HUES48 (cell line): ENCODE measurements at regions not wholly inside any gene's neighbourhood (a gene's known extent, or its start where the extent isn't known, plus 50 kb on each side); places are given as distances from the start of the nearest gene placed in this dataset.

Source experiments
- H3K27ac ChIP-seq: one replicate; pipeline ENCODE4 v1.7.0; 2013; ENCODE audit warnings: low read depth, low read length, inconsistent platforms
- H3K27me3 ChIP-seq: 2 replicates; pipeline ENCODE4 v1.6.1; 2013; ENCODE audit warnings: mild to moderate bottlenecking, low read length; ENCODE audit not compliant: control insufficient read depth, insufficient read depth
- H3K36me3 ChIP-seq: 2 replicates; pipeline ENCODE4 v1.6.1; 2013; ENCODE audit warnings: low read length; ENCODE audit not compliant: control insufficient read depth, insufficient read depth
- H3K4me1 ChIP-seq: 2 replicates; pipeline ENCODE4 v1.6.1; 2013; ENCODE audit warnings: mild to moderate bottlenecking, low read length; ENCODE audit not compliant: control insufficient read depth, insufficient read depth
- H3K4me3 ChIP-seq: 2 replicates; pipeline ENCODE4 v1.5.1; 2013; ENCODE audit warnings: mild to moderate bottlenecking, low read depth, low read length
- H3K9ac ChIP-seq: 2 replicates; pipeline ENCODE4 v1.6.1; 2013; ENCODE audit warnings: mild to moderate bottlenecking, low read depth, low read length, moderate library complexity
- H3K9me3 ChIP-seq: 2 replicates; pipeline ENCODE4 v1.6.1; 2013; ENCODE audit warnings: low read length; ENCODE audit not compliant: control insufficient read depth, insufficient read depth

- H3K9ac ChIP-seq = no peak overlapping the region
- no peaks in the 10 kb centered on the region for H3K27me3 ChIP-seq
- H3K27ac ChIP-seq = no peak overlapping the region
- H3K9me3 ChIP-seq = no peaks in the 10 kb centered on the region
- no peak overlapping the region for H3K4me3 ChIP-seq
- 0 out of 2 replicates have a peak, but pooled peaks cover 6% of the 10 kb centered on the region for H3K4me1 ChIP-seq
- H3K36me3 ChIP-seq = no peaks in the 10 kb centered on the region
These were observed 73.9 kb downstream of the LSM3 start for GRCh38 chr3:14252321-14253021.

DNA sequence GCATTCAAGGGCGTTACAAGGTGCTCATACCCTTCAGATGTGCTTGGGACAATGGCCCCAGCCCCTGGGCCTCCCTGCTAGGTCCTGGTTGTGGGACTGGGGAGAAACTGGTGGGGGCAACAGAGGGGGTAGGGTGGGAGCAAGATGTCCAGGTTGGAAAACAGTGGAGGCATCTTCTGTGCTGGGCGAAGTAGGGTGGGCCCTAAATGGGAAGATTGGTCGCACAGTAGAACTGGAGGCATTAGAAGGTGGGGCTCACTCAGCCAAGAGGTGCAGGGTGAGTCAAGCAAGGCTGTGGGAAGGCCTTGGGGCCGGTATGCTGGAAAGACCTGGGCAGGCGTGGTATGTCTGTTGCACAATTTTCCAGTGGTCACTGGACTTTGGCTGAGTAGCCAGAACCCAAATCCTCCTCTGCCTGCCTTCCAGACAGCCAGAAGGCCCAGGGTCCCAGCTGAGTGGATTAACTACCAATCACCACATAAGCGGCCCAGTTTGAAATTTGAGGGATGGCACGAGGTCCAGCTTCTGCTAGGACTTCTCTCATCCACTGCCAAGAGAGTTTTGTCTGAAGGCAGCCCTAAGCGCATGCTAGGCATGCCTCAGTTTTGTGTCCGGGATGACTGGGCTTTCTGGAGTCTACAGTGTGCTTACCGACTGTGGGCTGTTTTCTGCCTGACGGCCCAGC, 74.5 kb downstream of the LSM3 start:
- Histone ChIP-seq H3K4me3 (no peak overlapping the region), H3K9me3 (no peaks in the 10 kb centered on the region), H3K27ac (no peak overlapping the region), H3K9ac (no peak overlapping the region), H3K27me3 (no peaks in the 10 kb centered on the region), H3K4me1 (0 out of 2 replicates have a peak, but pooled peaks cover 6% of the 10 kb centered on the region), H3K36me3 (no peaks in the 10 kb centered on the region)

DNA sequence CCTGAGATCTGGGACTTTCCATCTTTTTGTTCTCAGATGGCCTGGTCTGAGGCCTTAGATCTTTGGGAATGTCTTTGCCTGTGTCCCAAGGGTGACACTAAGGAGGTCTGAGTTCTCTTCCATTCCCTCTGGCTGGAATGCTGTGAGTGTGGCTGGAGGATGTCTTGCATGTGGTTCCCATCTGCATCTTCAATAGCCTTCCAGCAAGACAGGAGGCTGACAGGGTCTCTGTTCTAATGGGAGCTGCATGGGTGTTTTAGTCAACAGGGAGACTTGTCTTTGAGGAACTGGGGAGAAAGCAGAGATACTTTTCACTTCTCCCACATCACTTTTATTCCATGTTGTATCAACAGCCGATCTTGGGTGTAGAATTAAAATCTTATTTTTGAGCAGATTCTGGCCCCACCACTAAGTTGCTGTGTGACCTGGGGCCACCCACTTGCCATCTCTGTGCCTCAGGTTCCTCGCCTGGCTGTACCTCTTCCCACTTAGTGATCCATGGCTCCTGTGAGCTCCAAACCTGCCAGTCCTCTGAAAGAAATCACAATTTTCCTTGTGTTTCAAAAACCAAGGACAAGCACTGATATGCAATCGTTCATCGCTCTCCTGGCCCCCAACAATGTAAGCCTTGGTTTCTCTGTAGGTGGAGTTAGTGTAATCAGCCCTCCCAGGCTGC, 75.2 kb downstream of the LSM3 start:
- 0 out of 2 replicates have a peak, but pooled peaks cover 6% of the 10 kb centered on the region for H3K4me1 ChIP-seq

DNA sequence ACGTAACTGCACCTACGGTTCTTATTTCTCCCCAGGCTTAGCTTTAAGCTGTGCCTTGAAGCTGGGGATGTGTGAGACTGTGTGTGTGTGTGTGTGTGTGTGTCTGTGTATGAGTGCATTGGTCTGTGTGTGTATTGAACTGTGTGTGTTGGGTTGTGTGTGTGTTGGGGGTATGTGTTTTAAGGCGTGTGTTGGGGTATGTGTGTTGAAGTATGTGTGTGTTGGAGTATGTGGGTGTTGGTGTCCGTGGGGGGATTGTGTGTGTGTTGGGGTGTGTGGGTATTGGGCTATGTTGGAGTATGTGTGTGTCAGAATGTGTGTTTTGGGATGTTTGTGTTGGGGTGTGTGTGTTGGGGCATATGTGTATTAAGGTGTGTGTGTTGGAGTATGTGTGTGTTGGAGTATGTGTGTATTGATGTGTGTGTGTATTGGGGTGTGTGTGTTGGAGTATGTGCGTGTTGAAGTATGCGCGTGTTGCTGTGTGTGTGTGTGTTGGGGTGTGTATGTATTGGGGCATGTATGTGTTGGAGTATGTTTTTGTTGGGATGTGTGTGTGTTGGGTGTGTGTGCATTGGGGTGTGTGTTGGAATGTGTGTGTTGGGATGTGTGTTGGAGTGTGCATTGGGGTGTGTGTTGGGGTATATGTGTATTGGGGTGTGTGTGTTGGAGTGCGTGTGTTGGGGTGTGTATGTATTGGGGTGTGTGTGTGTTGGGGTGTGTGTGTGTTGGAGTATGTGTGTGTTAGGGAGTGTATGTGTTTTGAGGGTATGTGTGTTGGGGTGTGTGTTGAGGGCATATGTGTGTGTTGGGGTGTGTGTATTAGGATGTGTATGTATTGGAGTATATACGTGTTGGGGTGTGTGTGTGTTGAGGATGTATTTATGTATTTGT, 76.4 kb downstream of the LSM3 start:
- no peaks in the 10 kb centered on the region for H3K9me3 ChIP-seq
- no peaks in the 10 kb centered on the region for H3K27me3 ChIP-seq
- no peak overlapping the region for H3K4me3 ChIP-seq
- H3K36me3 ChIP-seq = no peaks in the 10 kb centered on the region
- H3K27ac ChIP-seq = no peak overlapping the region
- H3K4me1 ChIP-seq = 0 out of 2 replicates have a peak, but pooled peaks cover 6% of the 10 kb centered on the region
- H3K9ac ChIP-seq = no peak overlapping the region

More for the DNA sequence above, 75.2 kb downstream of the LSM3 start:
- no peak overlapping the region for H3K27ac ChIP-seq
- no peaks in the 10 kb centered on the region for H3K36me3 ChIP-seq
- no peak overlapping the region for H3K4me3 ChIP-seq
- no peaks in the 10 kb centered on the region for H3K9me3 ChIP-seq
- no peak overlapping the region for H3K9ac ChIP-seq
- no peaks in the 10 kb centered on the region for H3K27me3 ChIP-seq

- Histone ChIP-seq H3K36me3 (no peaks in the 10 kb centered on the region), H3K27ac (no peak overlapping the region), H3K27me3 (no peaks in the 10 kb centered on the region), H3K4me1 (0 out of 2 replicates have a peak, but pooled peaks cover 6% of the 10 kb centered on the region), H3K9me3 (no peaks in the 10 kb centered on the region), H3K4me3 (no peak overlapping the region), H3K9ac (no peak overlapping the region)
These were observed 77.4 kb downstream of the LSM3 start for GRCh38 chr3:14256046-14256445.

DNA sequence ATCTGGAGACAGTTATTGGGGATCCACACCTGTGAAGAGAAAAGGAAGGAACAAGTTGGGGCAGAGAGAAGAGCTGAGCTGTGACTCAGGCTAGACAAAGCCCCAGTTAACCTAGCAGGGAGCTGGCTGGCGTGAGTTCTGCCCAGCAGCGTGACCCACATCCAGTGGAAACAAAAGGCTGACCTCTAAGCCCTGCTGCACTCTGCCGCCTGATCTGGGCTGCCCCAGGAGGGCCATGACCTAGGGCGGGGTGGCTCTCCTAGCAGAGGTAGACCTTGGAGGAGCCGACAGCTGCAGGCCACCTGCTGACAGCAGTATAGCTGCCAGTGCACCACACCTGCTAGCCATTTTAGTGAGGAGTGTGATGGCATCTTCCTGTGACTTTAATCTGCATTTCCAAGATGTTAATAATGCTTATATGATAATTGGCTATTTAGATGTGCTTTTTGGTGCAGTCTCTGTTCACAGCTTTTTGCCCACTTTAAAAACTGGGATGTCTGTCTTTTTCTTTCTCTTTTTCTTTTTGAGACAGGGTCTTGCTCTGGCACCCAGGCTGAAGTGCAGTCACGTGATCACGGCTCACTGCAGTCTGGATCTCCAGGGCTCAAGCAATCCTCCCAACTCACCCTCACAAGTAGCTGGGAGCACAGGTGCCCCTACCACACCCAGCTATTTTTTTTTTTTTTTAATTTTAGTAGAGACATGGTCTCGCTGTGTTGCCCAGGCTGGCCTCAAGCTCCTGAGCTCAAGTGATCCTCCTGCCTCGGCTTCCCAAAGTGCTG, 78.1 kb downstream of the LSM3 start:
- no peak overlapping the region for H3K9ac ChIP-seq
- no peak overlapping the region for H3K27ac ChIP-seq
- H3K27me3 ChIP-seq = no peaks in the 10 kb centered on the region
- H3K9me3 ChIP-seq = no peaks in the 10 kb centered on the region
- 0 out of 2 replicates have a peak, but pooled peaks cover 6% of the 10 kb centered on the region for H3K4me1 ChIP-seq
- no peak overlapping the region for H3K4me3 ChIP-seq
- no peaks in the 10 kb centered on the region for H3K36me3 ChIP-seq

DNA sequence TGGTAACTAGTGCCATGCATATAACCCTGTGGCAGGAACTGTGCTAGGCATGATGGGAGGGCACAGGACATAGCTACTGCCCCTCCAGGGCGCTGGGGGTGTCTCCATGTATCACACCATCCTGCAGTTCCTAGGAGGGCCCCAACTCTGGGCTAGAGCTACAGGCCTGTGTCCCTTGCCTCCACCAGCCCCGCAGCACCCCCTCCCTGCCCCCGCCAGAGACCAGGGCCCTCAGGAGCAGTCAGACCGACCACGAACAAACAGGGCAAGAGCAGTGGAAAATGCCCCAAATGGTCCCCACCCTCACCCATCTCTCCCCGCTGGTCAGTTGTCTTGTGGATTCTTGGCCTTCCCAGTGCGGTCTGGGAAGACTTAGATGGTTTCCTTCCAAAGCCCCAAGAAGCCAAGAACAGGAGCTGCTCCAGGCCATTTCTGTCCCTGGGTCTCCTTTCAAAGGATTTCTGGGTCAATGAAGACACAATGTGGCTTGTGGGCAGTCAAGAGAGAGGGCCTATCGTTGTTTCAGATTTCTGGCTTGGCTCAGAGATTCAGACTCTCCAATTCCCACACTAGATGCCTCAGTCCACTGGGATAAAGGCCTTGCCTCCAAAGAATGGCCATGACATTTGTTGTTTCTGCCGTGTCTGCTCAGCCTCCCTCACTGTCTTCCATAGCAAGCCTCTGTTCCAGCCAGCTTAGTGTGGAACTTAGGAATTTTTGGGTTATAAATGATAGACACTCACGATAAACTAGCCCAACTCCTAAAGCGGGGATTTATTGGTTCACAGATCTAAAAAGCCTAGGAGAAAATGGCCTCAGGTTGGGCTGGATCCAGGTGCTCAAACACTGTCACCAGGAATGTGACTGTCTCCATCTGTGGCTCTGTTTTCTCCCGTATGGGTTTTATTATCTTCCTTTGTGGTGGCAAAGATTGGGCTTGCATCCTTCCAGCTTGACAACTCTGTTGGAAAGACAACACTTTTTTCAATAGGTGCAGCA, 80.6 kb downstream of the LSM3 start:
- H3K4me3 ChIP-seq = no peak overlapping the region
- no peaks in the 10 kb centered on the region for H3K27me3 ChIP-seq
- H3K36me3 ChIP-seq = no peaks in the 10 kb centered on the region
- no peaks in the 10 kb centered on the region for H3K9me3 ChIP-seq
- H3K27ac ChIP-seq = no peak overlapping the region
- H3K9ac ChIP-seq = no peak overlapping the region
- 0 out of 2 replicates have a peak, but pooled peaks cover 6% of the 10 kb centered on the region for H3K4me1 ChIP-seq

DNA sequence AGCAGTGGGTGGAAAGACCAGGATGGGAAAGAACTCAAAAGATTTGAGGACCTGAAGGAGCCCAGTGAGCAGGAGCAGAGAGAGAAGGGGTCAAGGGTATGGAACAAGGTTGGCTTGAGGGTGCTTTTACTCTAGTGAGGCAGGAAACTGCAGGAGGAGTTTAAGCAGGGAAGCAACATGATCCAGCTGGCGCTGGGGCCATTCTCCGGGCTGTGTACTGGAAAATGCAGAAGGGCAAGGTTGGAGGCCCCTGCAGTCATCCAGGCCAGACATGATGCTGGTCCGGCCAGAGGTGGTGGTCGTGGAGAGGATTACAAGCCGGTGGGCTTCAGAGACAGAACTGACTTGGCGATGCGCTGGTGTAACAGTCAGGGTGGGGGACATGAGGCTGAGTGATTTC, 81.8 kb downstream of the LSM3 start:
- no peak overlapping the region for H3K9ac ChIP-seq
- H3K9me3 ChIP-seq = no peaks in the 10 kb centered on the region
- H3K27ac ChIP-seq = no peak overlapping the region
- H3K4me3 ChIP-seq = no peak overlapping the region
- no peaks in the 10 kb centered on the region for H3K27me3 ChIP-seq
- H3K4me1 ChIP-seq = 0 out of 2 replicates have a peak, but pooled peaks cover 6% of the 10 kb centered on the region
- H3K36me3 ChIP-seq = no peaks in the 10 kb centered on the region

- Histone ChIP-seq H3K9ac (no peak overlapping the region), H3K27ac (no peak overlapping the region), H3K36me3 (no peaks in the 10 kb centered on the region), H3K9me3 (no peaks in the 10 kb centered on the region), H3K4me3 (no peak overlapping the region), H3K4me1 (0 out of 2 replicates have a peak, but pooled peaks cover 6% of the 10 kb centered on the region), H3K27me3 (no peaks in the 10 kb centered on the region)
These were observed 82.6 kb downstream of the LSM3 start for GRCh38 chr3:14261229-14261628.
